ENCODE measurements at regions not wholly inside any gene's neighbourhood (a gene's known extent, or its start where the extent isn't known, plus 50 kb on each side); places are given as distances from the start of the nearest gene placed in this dataset.

GRCh38 chr4:62210486-62210885, 1010.4 kb downstream of the ADGRL3 start:
- TF ChIP-seq, protein P1, sequence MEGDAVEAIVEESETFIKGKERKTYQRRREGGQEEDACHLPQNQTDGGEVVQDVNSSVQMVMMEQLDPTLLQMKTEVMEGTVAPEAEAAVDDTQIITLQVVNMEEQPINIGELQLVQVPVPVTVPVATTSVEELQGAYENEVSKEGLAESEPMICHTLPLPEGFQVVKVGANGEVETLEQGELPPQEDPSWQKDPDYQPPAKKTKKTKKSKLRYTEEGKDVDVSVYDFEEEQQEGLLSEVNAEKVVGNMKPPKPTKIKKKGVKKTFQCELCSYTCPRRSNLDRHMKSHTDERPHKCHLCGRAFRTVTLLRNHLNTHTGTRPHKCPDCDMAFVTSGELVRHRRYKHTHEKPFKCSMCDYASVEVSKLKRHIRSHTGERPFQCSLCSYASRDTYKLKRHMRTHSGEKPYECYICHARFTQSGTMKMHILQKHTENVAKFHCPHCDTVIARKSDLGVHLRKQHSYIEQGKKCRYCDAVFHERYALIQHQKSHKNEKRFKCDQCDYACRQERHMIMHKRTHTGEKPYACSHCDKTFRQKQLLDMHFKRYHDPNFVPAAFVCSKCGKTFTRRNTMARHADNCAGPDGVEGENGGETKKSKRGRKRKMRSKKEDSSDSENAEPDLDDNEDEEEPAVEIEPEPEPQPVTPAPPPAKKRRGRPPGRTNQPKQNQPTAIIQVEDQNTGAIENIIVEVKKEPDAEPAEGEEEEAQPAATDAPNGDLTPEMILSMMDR (IDR thresholded peaks at IDR 0.05; ENCODE audit: low read depth, low read length), result no peak

DNA sequence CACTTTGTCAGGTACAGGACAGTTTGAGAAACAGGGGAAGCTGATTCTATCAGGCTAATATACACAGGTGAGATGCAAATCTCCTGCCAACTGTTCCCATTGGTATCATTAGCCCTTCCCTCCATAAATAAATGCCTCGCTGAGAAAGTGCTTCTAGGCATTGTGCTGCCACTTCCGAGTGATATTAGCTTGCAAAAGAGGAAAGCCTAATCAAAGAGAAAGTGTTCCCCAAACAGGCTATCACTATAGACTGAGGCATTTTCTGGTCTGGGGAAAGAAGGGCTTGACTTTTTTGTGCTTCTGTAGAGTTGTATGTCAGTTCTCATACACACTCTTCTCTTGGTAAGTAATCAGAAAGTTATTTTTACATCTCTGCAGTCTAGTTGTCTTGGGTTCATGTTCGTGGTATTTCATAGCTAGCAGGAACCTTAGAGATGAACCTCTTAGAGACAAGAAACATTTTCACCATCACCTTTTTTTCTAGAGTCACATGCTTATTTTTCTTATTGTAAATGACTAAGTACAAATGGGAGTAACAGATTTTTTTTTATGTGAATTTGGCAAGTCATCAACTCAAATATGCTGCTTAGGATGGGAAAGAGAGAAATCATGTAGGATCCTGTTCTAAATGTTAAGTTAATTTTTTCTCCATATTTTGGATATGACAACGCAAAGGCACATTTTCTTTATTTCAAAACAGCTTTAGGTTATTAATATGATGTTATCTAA, 1009.8 kb downstream of the ADGRL3 start:
- H3K4me3 ChIP-seq (ENCODE audit: low read depth, low read length), result no peak overlapping the region
- TF ChIP-seq, protein P1 (IDR thresholded peaks at IDR 0.05; ENCODE audit: low read depth, low read length), result no peak

More at GRCh38 chr4:62210486-62210885, 1010.4 kb downstream of the ADGRL3 start:
- H3K4me3 ChIP-seq (ENCODE audit: low read depth, low read length), result no peak overlapping the region

GRCh38 chr4:62208921-62209320, 1008.8 kb downstream of the ADGRL3 start:
- H3K4me3 ChIP-seq (ENCODE audit: low read depth, low read length), result no peak overlapping the region
- TF ChIP-seq, protein P1 (IDR thresholded peaks at IDR 0.05; ENCODE audit: low read depth, low read length), result no peak

DNA sequence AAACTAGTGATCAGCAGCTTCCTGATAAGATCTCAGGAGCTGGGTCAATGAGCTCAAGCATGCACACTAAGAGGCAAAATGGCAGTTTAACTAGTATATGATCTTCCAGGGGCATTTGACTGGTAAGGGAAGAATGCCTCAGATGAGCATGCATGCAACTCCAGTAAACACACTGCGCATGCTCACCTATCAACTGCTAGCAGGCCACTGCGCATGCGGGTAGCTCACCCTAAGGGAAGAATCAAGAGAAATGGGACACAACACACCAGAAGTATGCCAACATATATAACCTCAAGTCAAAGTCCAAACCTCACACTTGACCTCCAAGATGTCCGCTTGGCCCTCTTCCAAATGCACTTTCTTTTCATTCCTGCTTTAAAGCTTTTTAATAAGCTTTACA, 1004.0 kb downstream of the ADGRL3 start:
- TF ChIP-seq, protein P1 (IDR thresholded peaks at IDR 0.05; ENCODE audit: low read depth, low read length), result no peak

DNA sequence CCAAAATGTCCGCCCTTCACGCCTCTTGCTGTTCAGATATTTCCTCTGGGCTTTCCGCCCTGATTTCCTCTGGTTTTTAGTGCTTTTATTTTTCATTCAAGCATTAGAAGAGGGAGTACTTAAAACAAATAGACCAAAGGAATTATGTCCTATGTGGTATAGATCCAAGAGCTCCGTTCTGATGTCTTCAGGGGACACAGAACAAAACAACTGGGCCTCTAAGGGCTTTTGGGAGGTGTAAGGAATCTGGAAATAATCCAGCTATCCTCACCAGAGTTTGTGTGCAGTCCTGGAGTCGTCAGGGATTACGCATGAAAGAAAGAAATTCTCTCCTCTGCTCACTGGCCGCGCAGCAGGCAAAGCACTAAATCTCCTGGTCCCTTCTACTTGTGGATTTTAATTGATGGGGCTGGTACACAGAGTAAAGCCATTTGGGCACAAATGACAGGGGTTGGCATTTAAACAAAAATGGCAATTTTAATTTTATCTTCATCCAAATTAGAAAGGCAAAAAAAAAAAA, 999.2 kb downstream of the ADGRL3 start:
- TF ChIP-seq, protein P1 (IDR thresholded peaks at IDR 0.05; ENCODE audit: low read depth, low read length), result no peak
- H3K4me3 ChIP-seq (ENCODE audit: low read depth, low read length), result no peak overlapping the region

More for the DNA sequence above, 1004.0 kb downstream of the ADGRL3 start:
- H3K4me3 ChIP-seq (ENCODE audit: low read depth, low read length), result no peak overlapping the region

DNA sequence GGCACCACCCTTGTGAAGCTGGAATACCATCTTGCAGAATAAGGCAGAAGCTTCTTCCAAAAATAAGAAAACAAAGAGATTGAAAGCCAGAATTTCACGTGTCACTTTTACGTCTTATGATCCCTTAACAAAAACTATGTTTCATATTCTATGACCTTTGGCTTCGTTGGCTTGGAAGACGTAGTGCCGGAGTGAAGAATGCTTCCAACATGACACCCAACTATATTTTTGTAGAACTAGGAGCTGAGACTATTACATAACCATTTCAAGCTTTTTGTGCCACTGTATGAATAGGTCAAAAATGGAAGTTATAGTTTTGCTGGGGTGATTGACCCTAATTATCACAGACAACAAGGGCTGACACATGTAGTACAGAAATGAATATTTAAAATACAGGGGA, 996.2 kb downstream of the ADGRL3 start:
- TF ChIP-seq, protein P1 (IDR thresholded peaks at IDR 0.05; ENCODE audit: low read depth, low read length), result no peak
- no peak overlapping the region for H3K4me3 ChIP-seq (ENCODE audit: low read depth, low read length)

DNA sequence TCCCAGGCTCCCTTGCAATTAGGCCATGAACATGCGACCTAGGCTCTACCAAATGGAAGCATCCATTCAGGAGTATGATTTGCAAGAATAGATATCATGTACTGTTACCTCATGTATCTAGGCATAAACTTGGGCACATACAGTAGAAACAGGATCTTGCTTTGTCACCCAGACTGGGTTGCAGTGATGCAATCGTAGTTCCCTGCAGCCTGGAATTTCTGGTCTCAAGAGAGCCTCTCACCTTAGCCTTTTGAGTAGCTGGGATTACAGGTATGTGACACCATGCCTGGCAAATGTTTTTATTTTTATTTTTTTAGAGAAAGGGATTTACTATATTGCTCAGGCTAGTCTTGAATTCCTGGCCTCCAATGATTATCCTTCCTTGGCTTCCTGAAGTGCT, 994.2 kb downstream of the ADGRL3 start:
- TF ChIP-seq, protein P1 (IDR thresholded peaks at IDR 0.05; ENCODE audit: low read depth, low read length), result no peak
- H3K4me3 ChIP-seq (ENCODE audit: low read depth, low read length), result no peak overlapping the region

Measured in WI38 (cell line).